Vagina (tissue), 2 donors: ENCODE measurements at regions not wholly inside any gene's neighbourhood (a gene's known extent, or its start where the extent isn't known, plus 50 kb on each side); places are given as distances from the start of the nearest gene placed in this dataset.

Experiments used
- DNase-seq, 2 donors: peaks; one replicate each; pipeline ENCODE4 v3.0.0-alpha.2; 2017; ENCODE audit errors: extremely low spot score in 2 of 2
- H3K27ac ChIP-seq: fragments of 200-600 bp; sonication (generic); one replicate; pipeline ENCODE4 v1.5.1; 2019
- H3K27me3 ChIP-seq: fragments of 200-600 bp; sonication (generic); one replicate; pipeline ENCODE4 v1.5.1; 2019
- H3K36me3 ChIP-seq, 2 donors: fragments of 200-600 bp; sonication (generic); one replicate each; pipeline ENCODE4 v1.5.1; 2017 to 2019
- H3K4me1 ChIP-seq: fragments of 200-600 bp; sonication (generic); one replicate; pipeline ENCODE4 v1.5.1; 2019
- H3K4me3 ChIP-seq, 2 donors: fragments of 200-600 bp; sonication (generic); 1 replicate in 1 of 2; 2 replicates in 1 of 2; pipeline ENCODE4 v1.5.1; 2016 to 2019
- H3K9me3 ChIP-seq: fragments of 200-600 bp; sonication (generic); one replicate; pipeline ENCODE4 v1.5.1; 2019
- CTCF ChIP-seq, 3 experiments: fragments of 450-650 bp in 2 of 3; fragments of 200-600 bp in 1 of 3; sonication (generic) in 1 of 3; IDR thresholded peaks; one replicate each; pipeline ENCODE4 v1.5.1; 2017 to 2019; ENCODE audit warnings: antibody characterized with exemption in 3 of 3, mild to moderate bottlenecking in 2 of 3, moderate library complexity in 2 of 3
- POLR2A ChIP-seq, 2 donors: fragments of 450-650 bp; IDR thresholded peaks; one replicate each; pipeline ENCODE4 v1.6.1; 2017; ENCODE audit warnings: antibody characterized with exemption in 2 of 2, mild to moderate bottlenecking in 2 of 2, moderate library complexity in 2 of 2
- POLR2AphosphoS5 ChIP-seq, 2 donors: sonication (generic); formaldehyde crosslinking; IDR thresholded peaks; one replicate each; pipeline ENCODE4 v1.9.0; 2017; ENCODE audit warnings: antibody characterized with exemption in 2 of 2, mild to moderate bottlenecking in 2 of 2, low read depth in 1 of 2; ENCODE audit not compliant: insufficient read depth in 1 of 2
- intact Hi-C: fragments of 100-400 bp; cut with DNase I; formaldehyde crosslinking; loops from one replicate; pipeline ENCODE4 v1.15.1; 2023

- TF ChIP-seq POLR2AphosphoS5 (IDR thresholded peaks at IDR 0.05; ENCODE audit: insufficient read depth in 1 of 2, low read depth in 1 of 2) (no peak), POLR2A (IDR thresholded peaks at IDR 0.05) (no peak), CTCF (IDR thresholded peaks at IDR 0.05) (no peak)
- Histone ChIP-seq H3K27me3 (no peaks in the 10 kb centered on the region), H3K9me3 (no peaks in the 10 kb centered on the region), H3K4me1 (no peaks in the 10 kb centered on the region), H3K4me3 (no peak overlapping the region), H3K27ac (no peak overlapping the region), H3K36me3 (no peaks in the 10 kb centered on the region)
- intact Hi-C loops: no loop called here
- DNase-seq: no peak
Observed at GRCh38 chr15:45884755-45885445, 250.1 kb downstream of the SQOR start.

- Histone ChIP-seq H3K27ac (no peak overlapping the region), H3K27me3 (no peaks in the 10 kb centered on the region), H3K9me3 (no peaks in the 10 kb centered on the region), H3K4me3 (no peak overlapping the region), H3K4me1 (no peaks in the 10 kb centered on the region), H3K36me3 (no peaks in the 10 kb centered on the region)
- intact Hi-C loops: no loop called here
- DNase-seq: no peak
- TF ChIP-seq POLR2A (IDR thresholded peaks at IDR 0.05) (no peak), CTCF (IDR thresholded peaks at IDR 0.05) (no peak), POLR2AphosphoS5 (IDR thresholded peaks at IDR 0.05; ENCODE audit: insufficient read depth in 1 of 2, low read depth in 1 of 2) (no peak)
Observed at GRCh38 chr15:45885801-45886200, 251.0 kb downstream of the SQOR start.

- Histone ChIP-seq H3K9me3 (no peaks in the 10 kb centered on the region), H3K27ac (no peak overlapping the region), H3K27me3 (no peaks in the 10 kb centered on the region), H3K4me3 (no peak overlapping the region), H3K4me1 (peaks cover 9% of the 10 kb centered on the region), H3K36me3 (no peaks in the 10 kb centered on the region)
- DNase-seq: no peak
- no peak for TF ChIP-seq POLR2A (IDR thresholded peaks at IDR 0.05)
- TF ChIP-seq CTCF (IDR thresholded peaks at IDR 0.05): no peak
- TF ChIP-seq POLR2AphosphoS5 (IDR thresholded peaks at IDR 0.05; ENCODE audit: insufficient read depth in 1 of 2, low read depth in 1 of 2): peak; percentile 12 to 40
- intact Hi-C loops: no loop called here
Observed at GRCh38 chr15:45891766-45892165, 256.9 kb downstream of the SQOR start.

GRCh38 chr15:45892182-45892581 is 257.4 kb downstream of the SQOR start:
- Histone ChIP-seq H3K36me3 (no peaks in the 10 kb centered on the region), H3K27me3 (no peaks in the 10 kb centered on the region), H3K27ac (no peak overlapping the region), H3K4me1 (peaks cover 9% of the 10 kb centered on the region), H3K9me3 (no peaks in the 10 kb centered on the region), H3K4me3 (no peak overlapping the region)
- TF ChIP-seq POLR2AphosphoS5 (IDR thresholded peaks at IDR 0.05; ENCODE audit: insufficient read depth in 1 of 2, low read depth in 1 of 2) (no peak), CTCF (IDR thresholded peaks at IDR 0.05) (no peak), POLR2A (IDR thresholded peaks at IDR 0.05) (no peak)
- no peak for DNase-seq
- intact Hi-C loops: no loop called here

- DNase-seq: no peak
- H3K4me3 ChIP-seq: no peak overlapping the region
- H3K4me1 ChIP-seq: no peaks in the 10 kb centered on the region
- no peak overlapping the region for H3K27ac ChIP-seq
- no peaks in the 10 kb centered on the region for H3K36me3 ChIP-seq
- intact Hi-C loops: no loop called here
- TF ChIP-seq CTCF (IDR thresholded peaks at IDR 0.05): no peak
- TF ChIP-seq POLR2A (IDR thresholded peaks at IDR 0.05): no peak
- TF ChIP-seq POLR2AphosphoS5 (IDR thresholded peaks at IDR 0.05; ENCODE audit: insufficient read depth in 1 of 2, low read depth in 1 of 2): no peak
- no peaks in the 10 kb centered on the region for H3K9me3 ChIP-seq
- H3K27me3 ChIP-seq: no peaks in the 10 kb centered on the region
Observed at GRCh38 chr15:45903283-45903682, 268.5 kb downstream of the SQOR start.
